HepG2 (cell line): ENCODE measurements at regions not wholly inside any gene's neighbourhood (a gene's known extent, or its start where the extent isn't known, plus 50 kb on each side); places are given as distances from the start of the nearest gene placed in this dataset.

Source experiments
- ARHGAP35 ChIP-seq: sonication (generic); formaldehyde crosslinking; IDR thresholded peaks from 2 replicates; pipeline ENCODE4 v1.9.0; 2022; ENCODE audit warnings: mild to moderate bottlenecking, inconsistent platforms, moderate library complexity, missing genetic modification reagents, borderline replicate concordance
- RAD21 ChIP-seq: fragments of 450-650 bp; formaldehyde crosslinking; IDR thresholded peaks from 2 replicates; pipeline ENCODE4 v1.5.0; 2020; ENCODE audit warnings: mild to moderate bottlenecking
- ZNF142 ChIP-seq: sonication (generic); formaldehyde crosslinking; IDR thresholded peaks from 2 replicates; pipeline ENCODE4 v1.4.0; 2020; ENCODE audit warnings: missing genetic modification reagents
- ZNF280D ChIP-seq: sonication (generic); formaldehyde crosslinking; IDR thresholded peaks from 2 replicates; pipeline ENCODE4 v1.5.1; 2020; ENCODE audit warnings: mild to moderate bottlenecking, missing genetic modification reagents
- TF ChIP-seq, protein P1 (sequence below): sonication (generic); formaldehyde crosslinking; IDR thresholded peaks from 2 replicates; pipeline ENCODE4 v1.8.0; 2022; ENCODE audit warnings: mild to moderate bottlenecking, missing genetic modification reagents, borderline replicate concordance

DNA sequence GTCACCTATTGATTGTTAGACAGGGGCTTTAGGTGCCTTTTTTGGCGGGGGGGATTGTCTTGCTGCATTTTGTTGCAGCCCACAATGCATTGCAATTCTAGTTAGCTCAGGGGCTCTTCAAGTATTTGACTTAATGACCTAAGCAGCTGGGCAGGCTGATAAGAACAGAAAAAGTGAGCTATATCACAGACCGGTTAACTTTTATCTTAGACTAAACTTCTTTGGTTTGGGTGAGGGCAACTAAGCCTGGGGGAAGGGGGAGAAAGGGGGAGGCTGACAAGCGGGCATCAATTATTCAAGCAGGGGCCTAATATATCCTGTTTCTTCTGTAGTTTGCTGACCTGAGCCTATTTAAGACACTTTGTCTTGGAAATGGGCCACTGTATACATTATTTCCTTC lies 66.0 kb upstream of the GPR6 start (continued):
- no peak for TF ChIP-seq ZNF142 (CRISPR knock-in tag)
- TF ChIP-seq ARHGAP35 (CRISPR knock-in tag): no peak
- TF ChIP-seq, protein P1, sequence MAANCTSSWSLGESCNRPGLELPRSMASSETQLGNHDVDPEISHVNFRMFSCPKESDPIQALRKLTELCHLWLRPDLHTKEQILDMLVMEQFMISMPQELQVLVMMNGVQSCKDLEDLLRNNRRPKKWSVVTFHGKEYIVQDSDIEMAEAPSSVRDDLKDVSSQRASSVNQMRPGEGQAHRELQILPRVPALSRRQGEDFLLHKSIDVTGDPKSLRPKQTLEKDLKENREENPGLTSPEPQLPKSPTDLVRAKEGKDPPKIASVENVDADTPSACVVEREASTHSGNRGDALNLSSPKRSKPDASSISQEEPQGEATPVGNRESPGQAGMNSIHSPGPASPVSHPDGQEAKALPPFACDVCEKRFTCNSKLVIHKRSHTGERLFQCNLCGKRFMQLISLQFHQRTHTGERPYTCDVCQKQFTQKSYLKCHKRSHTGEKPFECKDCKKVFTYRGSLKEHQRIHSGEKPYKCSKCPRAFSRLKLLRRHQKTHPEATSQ (CRISPR knock-in tag): no peak
- no peak for TF ChIP-seq ZNF280D
- TF ChIP-seq RAD21 (CRISPR knock-in tag): no peak
